K562 (cell line): ENCODE measurements at regions not wholly inside any gene's neighbourhood (a gene's known extent, or its start where the extent isn't known, plus 50 kb on each side); places are given as distances from the start of the nearest gene placed in this dataset.
A peak's percentile ranks its signal among the peaks of the same experiment; 100 is the strongest.
"Not testable (repeated sequence)": the region's sequence is repeated elsewhere in the genome, so short reads cannot be mapped to it uniquely, and the experiment has no call there.

Source experiments
- ATAC-seq: fragments of 200-7000 bp; cut with Tn5 transposase; 3 replicates; pipeline ENCODE4 v1.9.1; 2020; ENCODE audit warnings: moderate library complexity
- BruUV-seq: library from RNA; stranded (reverse); fragments of 400-500 nt; replicated peaks from 2 replicates; lab custom pipeline; 2021; lab: Mats Ljungman, UMichigan
- CTCF ChIA-PET: fragments of 300-600 bp; formaldehyde crosslinking; extraction: SDS; loops from one replicate; lab custom pipeline; 2021; ENCODE audit warnings: low intra/inter-chr PET ratio; lab: Yijun Ruan, JAX
- POLR2A ChIA-PET: fragments of 300-600, 350-650 bp; sonication (Branson Sonifier 250); formaldehyde crosslinking; extraction: SDS; loops from one replicate; lab custom pipeline; 2021; ENCODE audit warnings: antibody characterized with exemption, inconsistent platforms; lab: Yijun Ruan, JAX
- DNase-seq, 4 experiments: peaks; one replicate each; pipeline versions ENCODE4 v3.0.0 to v3.0.0-alpha.2; 2011 to 2018; ENCODE audit warnings: low spot score in 3 of 4, mixed read lengths in 3 of 4; ENCODE audit errors: extremely low read depth in 1 of 4
- FAIRE-seq: peaks from 2 replicates; lab custom pipeline; 2011; peaks lifted over from hg19 to GRCh38; lab: Jason Lieb, UNC
- H2AFZ ChIP-seq: 2 replicates; pipeline ENCODE4 v1.6.0; 2011; ENCODE audit warnings: low read depth, low read length, control low read depth, inconsistent platforms
- H3K27ac ChIP-seq: fragments of 200-600 bp; 3 replicates; pipeline ENCODE4 v1.8.0; 2011; ENCODE audit warnings: low read depth, mild to moderate bottlenecking, control low read depth, inconsistent platforms, low read length, moderate library complexity, mixed read lengths; ENCODE audit errors: extremely low read depth
- H3K27me3 ChIP-seq, 2 experiments: fragments of 300-600 bp in 1 of 2; 2 replicates in 1 of 2; 3 replicates in 1 of 2; pipeline versions ENCODE4 v1.6.0 to v1.8.0; 2011; ENCODE audit warnings: inconsistent platforms in 2 of 2, low read length in 2 of 2, mild to moderate bottlenecking in 1 of 2, mixed read lengths in 1 of 2, moderate library complexity in 1 of 2; ENCODE audit not compliant: control insufficient read depth in 2 of 2, insufficient read depth in 2 of 2
- H3K36me3 ChIP-seq: fragments of 300-600 bp; 3 replicates; pipeline ENCODE4 v1.8.0; 2011; ENCODE audit warnings: mild to moderate bottlenecking, low read length, inconsistent platforms; ENCODE audit not compliant: control insufficient read depth, insufficient read depth
- H3K4me1 ChIP-seq, 2 experiments: fragments of 200-600 bp in 1 of 2; replicated peaks in 1 of 2; 2 replicates in 1 of 2; 3 replicates in 1 of 2; pipeline versions ENCODE4 v1.5.1 to v1.8.0; 2011; ENCODE audit warnings: inconsistent platforms in 2 of 2, low read length in 2 of 2, mild to moderate bottlenecking in 1 of 2, mixed read lengths in 1 of 2, moderate library complexity in 1 of 2; ENCODE audit not compliant: control insufficient read depth in 2 of 2, insufficient read depth in 2 of 2
- H3K4me2 ChIP-seq: 2 replicates; pipeline ENCODE4 v1.6.1; 2011; ENCODE audit warnings: low read length, control low read depth, inconsistent platforms, mixed read lengths; ENCODE audit not compliant: insufficient read depth
- H3K4me3 ChIP-seq: fragments of 200-600 bp; sonication (generic), shearing (Covaris generic); 2 replicates; pipeline ENCODE4 v1.5.1; 2016; ENCODE audit warnings: control low read depth, inconsistent platforms
- H3K79me2 ChIP-seq: fragments of 200-600 bp; 3 replicates; pipeline ENCODE4 v1.8.0; 2011; ENCODE audit warnings: low read length, inconsistent platforms; ENCODE audit not compliant: control insufficient read depth, insufficient read depth
- H3K9ac ChIP-seq, 2 experiments: 2 replicates each; pipeline versions ENCODE4 v1.6.0 to v1.6.1; 2011; ENCODE audit warnings: low read depth in 2 of 2, low read length in 2 of 2, control low read depth in 1 of 2, inconsistent platforms in 1 of 2, mild to moderate bottlenecking in 1 of 2, mixed read lengths in 1 of 2; ENCODE audit not compliant: insufficient read depth in 1 of 2
- H3K9me1 ChIP-seq: one replicate; pipeline ENCODE4 v1.6.0; 2011; ENCODE audit warnings: inconsistent platforms, mild to moderate bottlenecking, low read length, moderate library complexity; ENCODE audit not compliant: control insufficient read depth, insufficient read depth
- H3K9me3 ChIP-seq: replicated peaks from 2 replicates; pipeline ENCODE4 v1.5.1; 2011; ENCODE audit warnings: low read depth, low read length, inconsistent platforms; ENCODE audit not compliant: control insufficient read depth, insufficient read depth
- H4K20me1 ChIP-seq: replicated peaks from 2 replicates; pipeline ENCODE4 v1.6.1; 2011; ENCODE audit warnings: low read length, inconsistent platforms, mixed read lengths; ENCODE audit not compliant: control insufficient read depth, insufficient read depth
- CBX5 ChIP-seq: IDR thresholded peaks from 2 replicates; pipeline ENCODE4 v1.6.1; 2014; ENCODE audit warnings: low read depth, borderline replicate concordance
- DIDO1 ChIP-seq: fragments of 450-650 bp; IDR thresholded peaks from 2 replicates; pipeline ENCODE4 v1.6.1; 2016; ENCODE audit warnings: low read depth, missing biosample characterization, missing genetic modification characterization
- MCM2 ChIP-seq: fragments of 450-650 bp; IDR thresholded peaks from 2 replicates; pipeline ENCODE4 v1.6.1; 2017; ENCODE audit warnings: low read depth, mild to moderate bottlenecking
- POLR2B ChIP-seq: fragments of 450-650 bp; IDR thresholded peaks from 2 replicates; pipeline ENCODE4 v1.6.1; 2018; ENCODE audit warnings: low read depth; ENCODE audit not compliant: partially characterized antibody
- RBFOX2 ChIP-seq: fragments of 200-400 bp; formaldehyde crosslinking; IDR thresholded peaks from 2 replicates; pipeline ENCODE4 v1.6.1; 2017; ENCODE audit warnings: low read depth, mild to moderate bottlenecking, low read length, moderate library complexity
- RBM17 ChIP-seq: fragments of 200-400 bp; formaldehyde crosslinking; IDR thresholded peaks from 2 replicates; pipeline ENCODE4 v1.6.1; 2017; ENCODE audit warnings: low read depth, mild to moderate bottlenecking, low read length, borderline replicate concordance
- RCOR1 ChIP-seq, 2 experiments: IDR thresholded peaks; 2 replicates each; pipeline ENCODE4 v1.6.1; 2012; ENCODE audit warnings: low read depth in 2 of 2, low read length in 2 of 2, borderline replicate concordance in 1 of 2, improper control_type of control experiment in 1 of 2
- SIN3B ChIP-seq: fragments of 450-650 bp; IDR thresholded peaks from 2 replicates; pipeline ENCODE4 v1.6.1; 2017; ENCODE audit warnings: low read depth, mild to moderate bottlenecking, moderate library complexity
- ZNF280B ChIP-seq: fragments of 250-450 bp; sonication (Bioruptor Pico); IDR thresholded peaks from 2 replicates; pipeline ENCODE4 v1.5.1; 2021; ENCODE audit warnings: mild to moderate bottlenecking
- ZNF431 ChIP-seq: sonication (generic); formaldehyde crosslinking; IDR thresholded peaks from 2 replicates; pipeline ENCODE4 v1.8.0; 2022; ENCODE audit warnings: mild to moderate bottlenecking, missing genetic modification reagents
- ZNF507 ChIP-seq: conservative IDR thresholded peaks from 2 replicates; pipeline ENCODE4 v1.6.1; 2017; ENCODE audit warnings: missing genetic modification characterization, missing compliant biosample characterization
- WGBS: fragments of 100-300 bp; shearing (Covaris generic); methylation state at CpG from one replicate; pipeline ENCODE4 v1.1.6; 2016; ENCODE audit warnings: low coverage, mixed read lengths; ENCODE audit not compliant: insufficient coverage; ENCODE audit errors: missing lambda C conversion rate; 5-methylcytosine and 5-hydroxymethylcytosine counted together
- in situ Hi-C: fragments of 300-500 bp; cut with MboI; formaldehyde crosslinking; loops from 4 replicates; pipeline ENCODE4 v1.15.0; 2018; ENCODE audit warnings: inconsistent platforms, mixed read lengths
- intact Hi-C: fragments of 100-400 bp; cut with micrococcal nuclease; formaldehyde crosslinking; loops from 2 replicates; pipeline ENCODE4 v1.14.2; 2022
- TF ChIP-seq, protein P1 (sequence below): sonication (generic); formaldehyde crosslinking; IDR thresholded peaks from 2 replicates; pipeline ENCODE4 v1.8.0; 2022; ENCODE audit warnings: missing genetic modification reagents, mild to moderate bottlenecking, borderline replicate concordance

- ATAC-seq, H3K4me1 ChIP-seq, H3K9me1 ChIP-seq, BruUV-seq, H3K4me3 ChIP-seq, intact Hi-C loops, H2AFZ ChIP-seq, H4K20me1 ChIP-seq, POLR2A ChIA-PET, FAIRE-seq, H3K79me2 ChIP-seq, in situ Hi-C loops, DNase-seq, H3K9me3 ChIP-seq, H3K27ac ChIP-seq, H3K27me3 ChIP-seq, H3K36me3 ChIP-seq, CTCF ChIA-PET, H3K9ac ChIP-seq, H3K4me2 ChIP-seq: not testable (repeated sequence)
- 0% methylated on average over 2 of the region's 4 CpGs for WGBS
- TF ChIP-seq ZNF431 (CRISPR knock-in tag) (peak; percentile 97), CBX5 (0 out of 2 replicates have a peak, but pooled peaks have one; percentile 39)
Observed at GRCh38 chrX:55165026-55165425, 55.1 kb upstream of the PAGE5 start.

DNA sequence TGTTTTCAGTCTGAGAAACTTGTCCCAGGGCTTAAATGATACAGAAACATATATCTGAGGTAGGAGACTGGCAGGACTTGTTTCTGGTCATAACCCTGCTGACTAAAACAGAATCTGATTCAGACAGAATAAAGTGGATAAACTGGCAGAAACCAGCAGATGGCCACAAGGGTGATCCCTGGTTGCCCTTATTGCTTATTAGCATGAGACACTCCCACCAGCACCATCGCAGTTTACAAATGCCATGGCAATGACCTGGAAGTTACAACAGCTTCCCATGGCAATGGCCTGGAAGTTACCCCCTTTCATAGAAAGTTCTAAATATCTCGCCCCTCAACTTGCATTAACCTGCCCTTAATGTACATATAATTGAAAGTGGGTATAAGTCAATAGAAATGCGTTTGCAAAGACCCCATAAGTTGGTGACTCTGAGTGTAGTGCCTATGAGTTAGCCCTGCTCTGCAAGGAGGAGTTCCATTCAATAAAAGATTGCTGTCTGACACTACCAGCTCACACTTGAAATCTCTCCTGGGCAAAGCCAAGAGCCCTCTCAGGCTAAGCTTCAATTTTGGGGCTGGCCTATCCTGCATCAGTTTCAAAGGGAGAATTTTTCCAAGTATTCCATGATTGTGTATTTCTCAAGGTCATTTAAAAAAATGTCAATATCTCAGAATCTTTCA is 52.9 kb upstream of the PAGE5 start:
- H3K27ac ChIP-seq = no peak overlapping the region
- POLR2A ChIA-PET = interaction anchor here (0.7 kb wide), 1 partner anchor 205 kb away, joined by 3 read pairs; no protein-coding TSS in a partner anchor
- FAIRE-seq = no peak
- intact Hi-C loops (no loop called here), in situ Hi-C loops (no loop called here)
- H3K4me1 ChIP-seq = no peaks in the 10 kb centered on the region
- BruUV-seq = no TSS peak
- no peaks in the 10 kb centered on the region for H3K79me2 ChIP-seq
- no peaks in the 10 kb centered on the region for H4K20me1 ChIP-seq
- no peak for ATAC-seq
- WGBS = 0% methylated on average over 2 of the region's 3 CpGs
- no peaks in the 10 kb centered on the region for H3K36me3 ChIP-seq
- H3K4me3 ChIP-seq = no peak overlapping the region
- H3K9ac ChIP-seq = no peak overlapping the region
- H3K27me3 ChIP-seq = peaks cover 0 to 6% of the 10 kb centered on the region in 2 experiments; a peak in 1 of 5 replicates
- CTCF ChIA-PET = no interaction called here
- no peak for DNase-seq
- no peaks in the 10 kb centered on the region for H3K9me1 ChIP-seq
- H3K4me2 ChIP-seq = no peak overlapping the region
- H2AFZ ChIP-seq = no peak overlapping the region
- peaks cover 2% of the 10 kb centered on the region; the same call in 1 of the 2 replicates for H3K9me3 ChIP-seq
- no peak for TF ChIP-seq SIN3B
- no peak for TF ChIP-seq MCM2
- no peak for TF ChIP-seq RBFOX2
- no peak for TF ChIP-seq ZNF431 (CRISPR knock-in tag)
- no peak for TF ChIP-seq ZNF507 (tag)
- no peak for TF ChIP-seq RCOR1 (IDR thresholded peaks at IDR 0.05; ENCODE audit: borderline replicate concordance in 1 of 2, low read depth in 2 of 2, low read length in 2 of 2)
- TF ChIP-seq DIDO1 (tag) = no peak
- TF ChIP-seq, protein P1, sequence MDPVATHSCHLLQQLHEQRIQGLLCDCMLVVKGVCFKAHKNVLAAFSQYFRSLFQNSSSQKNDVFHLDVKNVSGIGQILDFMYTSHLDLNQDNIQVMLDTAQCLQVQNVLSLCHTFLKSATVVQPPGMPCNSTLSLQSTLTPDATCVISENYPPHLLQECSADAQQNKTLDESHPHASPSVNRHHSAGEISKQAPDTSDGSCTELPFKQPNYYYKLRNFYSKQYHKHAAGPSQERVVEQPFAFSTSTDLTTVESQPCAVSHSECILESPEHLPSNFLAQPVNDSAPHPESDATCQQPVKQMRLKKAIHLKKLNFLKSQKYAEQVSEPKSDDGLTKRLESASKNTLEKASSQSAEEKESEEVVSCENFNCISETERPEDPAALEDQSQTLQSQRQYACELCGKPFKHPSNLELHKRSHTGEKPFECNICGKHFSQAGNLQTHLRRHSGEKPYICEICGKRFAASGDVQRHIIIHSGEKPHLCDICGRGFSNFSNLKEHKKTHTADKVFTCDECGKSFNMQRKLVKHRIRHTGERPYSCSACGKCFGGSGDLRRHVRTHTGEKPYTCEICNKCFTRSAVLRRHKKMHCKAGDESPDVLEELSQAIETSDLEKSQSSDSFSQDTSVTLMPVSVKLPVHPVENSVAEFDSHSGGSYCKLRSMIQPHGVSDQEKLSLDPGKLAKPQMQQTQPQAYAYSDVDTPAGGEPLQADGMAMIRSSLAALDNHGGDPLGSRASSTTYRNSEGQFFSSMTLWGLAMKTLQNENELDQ (CRISPR knock-in tag) = no peak
- TF ChIP-seq RBM17 = no peak
- no peak for TF ChIP-seq ZNF280B (CRISPR knock-in tag)
- no peak for TF ChIP-seq POLR2B
